Left renal pelvis (tissue), 4 donors: ENCODE measurements at regions not wholly inside any gene's neighbourhood (a gene's known extent, or its start where the extent isn't known, plus 50 kb on each side); places are given as distances from the start of the nearest gene placed in this dataset.

Experiments
- DNase-seq, 4 donors: peaks; one replicate each; pipeline ENCODE4 v3.0.0-alpha.2; 2013; ENCODE audit warnings: low read depth in 4 of 4, low spot score in 3 of 4

DNA sequence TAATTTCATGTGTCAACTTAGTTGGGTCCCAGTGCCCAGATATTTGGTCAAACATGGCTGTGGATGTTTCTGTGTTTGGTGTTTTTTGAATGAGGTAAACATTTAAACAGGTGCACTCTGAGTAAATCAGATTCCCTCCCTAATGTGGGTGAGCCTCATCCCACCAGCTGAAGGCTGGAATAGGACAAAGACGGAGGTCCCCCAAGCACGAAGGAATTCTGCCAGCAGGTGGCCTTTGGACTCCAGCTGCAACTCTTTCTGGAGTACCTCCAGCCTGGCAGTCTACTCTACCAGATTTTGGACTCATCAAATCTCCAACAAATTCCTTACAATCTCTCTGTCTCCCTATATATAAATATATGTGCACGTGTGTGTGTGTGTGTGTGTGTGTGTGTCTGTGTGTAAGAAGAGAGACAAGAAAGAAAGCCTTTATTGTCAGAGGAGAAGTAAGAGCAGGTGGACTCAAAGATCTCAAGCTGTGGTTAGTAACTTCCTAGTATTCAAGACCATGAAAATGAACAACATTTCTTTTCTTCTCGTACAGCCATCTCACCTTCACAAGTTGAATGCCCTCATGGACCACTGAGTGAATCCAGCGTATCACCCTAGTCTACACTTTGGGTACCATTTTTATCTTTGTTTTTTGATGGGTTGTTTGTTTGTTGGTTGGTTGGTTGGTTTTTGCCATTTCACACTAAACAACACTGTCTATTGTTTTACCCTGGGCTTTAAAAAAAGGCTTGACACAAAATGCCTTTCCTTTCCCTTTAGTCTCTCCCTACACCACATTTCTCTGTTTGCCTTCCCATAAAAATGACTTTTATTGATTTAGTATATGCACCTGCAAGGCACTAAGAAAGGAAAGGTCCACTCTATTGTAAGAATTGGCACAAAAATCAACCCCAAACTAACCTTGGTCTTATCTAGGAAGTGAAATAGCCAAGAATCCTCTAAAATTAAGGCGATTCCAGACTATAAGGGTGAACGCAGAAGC lies 118.7 kb downstream of the TENT4A start:
- no peak for DNase-seq

GRCh38 chr5:6832994-6833393 lies 119.8 kb downstream of the TENT4A start:
- DNase-seq: no peak

- no peak for DNase-seq
These were observed 120.2 kb downstream of the TENT4A start for GRCh38 chr5:6833406-6833805.

DNA sequence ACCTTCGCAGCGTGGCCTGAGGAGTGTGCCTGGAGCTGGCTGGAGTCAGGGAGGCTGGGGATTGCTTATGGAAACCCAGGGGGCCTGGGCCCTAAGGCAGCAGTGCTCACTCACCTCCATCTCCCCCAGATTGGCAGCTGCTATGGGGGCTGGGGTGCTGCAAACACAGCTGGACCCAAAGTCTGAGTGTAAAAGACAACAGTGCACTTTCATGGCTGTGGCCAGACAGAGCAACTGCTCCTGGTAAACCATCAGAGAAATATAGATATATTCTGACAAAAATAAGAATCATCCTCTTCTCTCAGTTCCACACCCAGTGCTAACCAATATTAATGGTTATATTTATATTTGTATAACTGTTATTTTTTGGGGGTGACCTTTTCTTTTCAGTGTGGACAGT lies 123.9 kb downstream of the TENT4A start:
- no peak for DNase-seq

- no peak for DNase-seq
These were observed 124.4 kb downstream of the TENT4A start for GRCh38 chr5:6837519-6838110.

- DNase-seq: no peak
These were observed 125.5 kb downstream of the TENT4A start for GRCh38 chr5:6838736-6839135.

DNA sequence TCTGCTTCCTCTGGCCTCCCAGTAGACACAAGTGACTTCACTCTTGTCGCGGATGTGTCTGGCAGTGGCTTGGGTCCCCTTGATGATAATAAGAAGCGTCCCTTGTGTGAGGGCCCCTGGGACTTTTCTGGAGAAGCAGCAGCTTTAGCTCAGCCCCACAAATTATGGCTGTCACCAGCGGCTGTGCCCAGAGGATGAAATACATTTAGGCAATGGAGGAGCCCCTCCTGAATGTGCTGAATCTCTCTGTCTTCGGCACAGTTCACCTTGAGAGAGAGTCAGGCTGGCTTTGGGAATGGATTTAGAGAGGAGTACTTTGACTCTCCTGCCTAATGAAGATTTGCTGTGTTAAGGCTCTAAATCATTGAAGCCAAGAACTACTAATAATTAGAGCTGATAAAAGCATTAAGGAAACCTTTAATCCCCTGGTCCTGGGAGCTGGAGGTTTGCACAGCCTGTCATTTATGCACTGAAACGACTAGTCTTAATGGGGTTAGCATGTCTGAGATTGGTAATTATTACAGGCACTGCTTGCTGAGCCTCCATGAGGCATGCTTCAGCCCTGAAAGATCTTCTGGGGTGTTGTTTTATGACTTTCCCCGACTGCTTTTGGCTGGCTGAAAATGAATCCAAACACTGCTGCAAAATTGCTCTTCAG lies 127.0 kb downstream of the TENT4A start:
- DNase-seq: no peak

- no peak for DNase-seq
These were observed 130.1 kb downstream of the TENT4A start for GRCh38 chr5:6843335-6843734.

DNA sequence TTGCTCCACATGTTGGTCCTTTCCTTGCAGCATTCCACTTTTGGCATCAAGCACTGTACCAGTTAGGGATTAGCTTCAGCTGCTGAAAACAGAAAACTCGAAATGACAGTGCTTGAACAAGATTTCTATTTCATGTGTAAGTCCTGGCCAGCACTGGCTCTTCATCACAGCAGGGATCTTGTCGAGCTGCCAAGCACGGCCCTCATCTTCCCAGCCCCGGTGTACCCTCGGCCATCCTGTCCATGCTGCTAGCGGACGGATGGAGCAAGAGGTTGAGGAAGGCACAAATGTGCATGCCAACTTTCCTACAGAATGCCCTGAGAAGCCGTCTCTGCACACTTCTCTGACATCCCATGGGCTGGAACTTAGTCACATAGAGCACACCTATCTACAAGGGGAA lies 130.6 kb downstream of the TENT4A start:
- DNase-seq: no peak

DNA sequence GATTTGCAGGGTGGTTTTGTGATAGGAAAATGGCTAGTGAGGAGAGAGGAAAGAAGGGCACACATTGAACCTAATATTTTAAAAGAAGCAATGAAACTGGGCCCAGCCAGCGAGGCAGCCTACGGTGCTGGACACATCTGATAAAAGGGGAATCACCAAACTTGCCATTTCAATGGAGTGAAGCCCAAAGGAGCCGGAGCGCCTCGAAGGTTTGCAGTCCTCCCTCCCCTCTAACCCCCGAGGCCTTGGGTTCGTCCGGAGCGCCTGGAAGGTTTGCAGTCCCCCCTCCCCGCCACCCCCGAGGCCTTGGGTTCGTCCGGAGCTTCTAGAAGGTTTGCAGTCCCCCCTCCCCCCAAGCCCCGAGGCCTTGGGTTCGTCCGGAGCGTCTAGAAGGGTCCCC lies 132.6 kb downstream of the TENT4A start:
- DNase-seq: no peak

DNA sequence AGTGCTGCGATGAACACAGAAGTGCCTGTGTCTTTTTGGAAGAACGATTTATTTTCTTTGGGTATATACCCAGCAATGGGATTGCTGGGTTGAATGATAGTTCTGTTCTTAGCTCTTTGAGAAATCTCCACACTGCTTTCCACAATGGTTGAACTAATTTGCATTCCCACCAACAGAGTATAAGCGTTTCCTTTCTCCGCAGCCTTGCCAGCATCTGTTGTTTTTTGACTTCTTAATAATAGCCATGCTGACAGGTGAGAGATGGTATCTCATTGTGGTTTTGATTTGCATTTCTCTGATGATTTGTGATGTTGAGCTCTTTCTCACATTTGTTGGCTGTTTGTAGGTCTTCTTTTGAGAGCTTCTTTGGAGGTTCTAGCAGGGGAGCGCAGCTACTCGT lies 134.6 kb downstream of the TENT4A start:
- no peak for DNase-seq

- DNase-seq: peak in 3 of 4 donors; percentile 12 to 41 (median 36)
These were observed 136.3 kb downstream of the TENT4A start for GRCh38 chr5:6849316-6850105.

DNA sequence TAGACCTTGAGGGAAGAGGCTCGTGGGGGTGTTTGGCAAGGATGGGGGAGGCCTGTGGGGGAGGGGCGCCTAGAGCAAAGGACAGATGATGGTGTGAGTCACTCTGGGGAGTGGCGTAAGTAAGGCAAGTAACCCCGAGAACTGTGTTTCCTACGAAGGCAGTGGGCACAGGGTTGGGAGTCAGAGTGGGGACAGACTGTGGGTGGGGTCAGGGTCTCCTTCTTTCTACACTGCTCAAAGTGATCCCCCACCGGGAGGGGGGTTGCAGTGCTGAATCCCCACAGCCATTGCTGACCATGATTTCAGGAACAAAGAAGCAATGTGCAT lies 136.8 kb downstream of the TENT4A start:
- no peak for DNase-seq

GRCh38 chr5:6856653-6857052 lies 143.4 kb downstream of the TENT4A start:
- no peak for DNase-seq

DNA sequence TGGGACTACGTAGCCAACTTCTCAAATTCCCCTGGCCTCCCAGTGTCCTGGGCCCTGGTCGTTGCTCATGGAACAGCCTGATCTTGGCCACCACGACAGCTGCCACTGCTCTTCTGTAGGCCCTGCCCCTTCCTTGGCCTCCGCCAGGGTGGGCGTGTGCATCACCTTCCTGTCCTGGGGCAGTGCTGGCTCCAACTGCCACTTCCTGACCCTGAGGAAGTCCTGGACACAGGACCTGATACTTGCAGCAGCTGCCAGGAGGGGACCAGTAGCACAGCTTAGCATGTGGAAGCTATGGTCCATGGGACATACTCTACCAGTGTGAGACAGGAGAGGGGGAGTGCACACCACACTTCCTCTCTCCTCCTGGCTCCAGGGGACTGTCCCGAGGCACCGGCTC lies 145.2 kb downstream of the TENT4A start:
- no peak for DNase-seq

DNA sequence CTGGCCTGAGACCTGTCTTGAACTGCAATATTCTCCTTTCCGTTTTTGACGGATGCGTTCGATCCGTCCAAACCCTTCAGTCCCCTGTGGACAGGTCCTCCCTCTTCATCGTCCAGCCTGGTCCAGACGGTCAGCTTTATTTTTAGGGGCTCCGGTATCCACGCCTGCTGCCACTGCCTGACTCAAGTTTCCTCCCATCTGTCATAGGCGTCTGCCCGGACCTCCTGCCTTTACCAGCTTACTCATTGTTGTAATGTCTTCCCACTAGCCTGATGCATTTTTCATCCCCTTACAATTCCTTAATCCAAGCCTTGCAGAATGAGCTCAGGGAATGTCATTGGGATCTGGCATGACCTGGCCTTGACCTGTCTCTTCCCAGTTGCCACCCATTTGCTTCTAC lies 145.8 kb downstream of the TENT4A start:
- no peak for DNase-seq

DNA sequence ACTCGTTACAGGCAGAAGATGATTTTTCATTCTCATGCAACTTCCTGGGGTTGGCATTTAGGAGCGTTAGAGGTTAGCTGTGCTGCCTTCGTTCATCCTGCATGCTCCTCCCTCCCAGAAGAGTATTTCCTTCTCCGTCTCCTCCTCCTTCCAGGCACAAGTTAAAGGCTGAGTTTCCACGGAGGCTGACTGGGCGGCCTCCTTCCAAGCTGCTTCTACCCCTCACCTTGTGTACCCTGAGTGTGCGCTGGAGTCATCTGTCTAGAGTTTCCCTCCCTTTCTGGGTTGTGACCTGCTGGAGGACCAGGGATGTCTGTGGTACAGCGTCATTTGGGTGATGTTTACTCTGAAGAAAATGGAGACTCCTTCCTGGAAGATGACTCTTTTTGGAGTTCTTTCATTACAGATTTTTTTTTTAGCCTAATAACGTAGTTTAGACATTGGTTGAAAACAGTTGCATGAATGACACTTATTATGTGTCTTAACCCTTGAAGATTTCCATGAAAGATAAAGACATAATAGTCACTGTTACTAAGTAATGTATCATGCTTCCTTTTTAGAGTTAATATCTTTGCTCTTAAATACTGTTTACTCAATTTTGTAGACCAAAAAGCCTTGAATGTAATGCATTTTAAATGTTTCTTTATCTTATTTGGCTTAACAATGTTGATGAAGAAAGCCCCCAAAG lies 146.9 kb downstream of the TENT4A start:
- no peak for DNase-seq

GRCh38 chr5:6861036-6861435 lies 147.8 kb downstream of the TENT4A start:
- no peak for DNase-seq

DNA sequence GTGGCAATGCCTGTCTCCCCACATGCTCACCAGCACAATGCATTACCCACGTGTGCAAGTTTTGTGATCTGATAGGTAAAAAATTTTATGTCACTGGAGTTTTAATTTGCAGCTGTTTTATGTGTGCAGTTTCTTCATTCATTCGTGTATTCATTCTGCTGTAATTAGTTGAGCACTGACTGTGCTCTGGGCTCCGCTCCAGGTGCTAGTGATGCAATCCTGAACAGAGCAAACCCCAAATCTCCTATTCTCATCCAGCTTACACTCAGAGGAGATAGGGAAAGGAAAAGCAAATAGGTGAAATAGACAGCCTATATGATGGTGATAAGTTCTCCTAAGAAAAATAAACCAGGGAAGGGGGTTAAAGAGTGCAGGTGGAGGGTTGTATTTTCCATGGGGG lies 148.4 kb downstream of the TENT4A start:
- no peak for DNase-seq

DNA sequence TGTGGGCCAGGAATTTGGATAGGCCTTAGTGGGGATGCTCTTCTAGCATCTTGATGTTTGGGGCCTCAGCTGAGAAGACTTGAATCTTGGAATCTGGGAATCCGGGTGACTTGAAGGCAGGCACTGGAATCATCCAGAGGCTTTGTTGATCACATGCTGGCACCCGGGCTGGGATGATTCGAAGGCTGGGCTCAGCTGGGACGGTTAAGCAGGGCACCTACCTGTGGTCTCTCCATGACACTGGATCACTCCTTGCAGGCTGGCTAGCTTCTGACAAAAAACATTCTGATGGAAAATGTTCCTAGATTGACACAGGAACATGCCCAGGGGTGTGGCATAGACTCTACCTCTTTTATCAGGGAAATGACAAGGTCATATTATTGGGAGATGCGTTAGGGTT lies 149.1 kb downstream of the TENT4A start:
- no peak for DNase-seq
